Coronary artery (tissue), 2 donors: ENCODE measurements at regions not wholly inside any gene's neighbourhood (a gene's known extent, or its start where the extent isn't known, plus 50 kb on each side); places are given as distances from the start of the nearest gene placed in this dataset.

ENCODE experiments used
- DNase-seq: peaks from one replicate; pipeline ENCODE4 v3.0.0-alpha.2; 2017; ENCODE audit warnings: low spot score
- H3K27ac ChIP-seq, 2 donors: fragments of 200-600 bp; sonication (generic); one replicate each; pipeline ENCODE4 v1.5.1; 2016 to 2019
- H3K4me3 ChIP-seq: fragments of 200-600 bp; sonication (generic); 2 replicates; pipeline ENCODE4 v1.5.1; 2016; ENCODE audit warnings: mild to moderate bottlenecking, moderate library complexity
- CTCF ChIP-seq: fragments of 200-600 bp; sonication (generic); IDR thresholded peaks from one replicate; pipeline ENCODE4 v1.5.1; 2019; ENCODE audit warnings: antibody characterized with exemption

- H3K27ac ChIP-seq, result no peak overlapping the region
- TF ChIP-seq CTCF, result no peak
- DNase-seq, result no peak
- H3K4me3 ChIP-seq, result no peak overlapping the region
These were observed 166.1 kb upstream of the DPYD start for GRCh38 chr1:98086796-98087441.

GRCh38 chr1:98086156-98086555 is 165.3 kb upstream of the DPYD start:
- no peak for TF ChIP-seq CTCF
- Histone ChIP-seq H3K4me3 (no peak overlapping the region), H3K27ac (no peak overlapping the region)
- no peak for DNase-seq

GRCh38 chr1:98084188-98084587 is 163.4 kb upstream of the DPYD start:
- no peak for DNase-seq
- H3K4me3 ChIP-seq, result no peak overlapping the region
- no peak overlapping the region for H3K27ac ChIP-seq

GRCh38 chr1:98081944-98082343 is 161.1 kb upstream of the DPYD start:
- no peak overlapping the region for H3K4me3 ChIP-seq
- no peak overlapping the region for H3K27ac ChIP-seq
- no peak for DNase-seq
- no peak for TF ChIP-seq CTCF

More at GRCh38 chr1:98084188-98084587, 163.4 kb upstream of the DPYD start:
- no peak for TF ChIP-seq CTCF

- H3K4me3 ChIP-seq, result no peak overlapping the region
- no peak for DNase-seq
- TF ChIP-seq CTCF, result no peak
- no peak overlapping the region for H3K27ac ChIP-seq
These were observed 157.8 kb upstream of the DPYD start for GRCh38 chr1:98078596-98078995.

- Histone ChIP-seq H3K27ac (no peak overlapping the region), H3K4me3 (no peak overlapping the region)
- no peak for TF ChIP-seq CTCF
- DNase-seq, result no peak
These were observed 156.9 kb upstream of the DPYD start for GRCh38 chr1:98077691-98078090.

GRCh38 chr1:98075626-98076025 is 154.8 kb upstream of the DPYD start:
- H3K27ac ChIP-seq, result no peak overlapping the region
- no peak for DNase-seq
- no peak overlapping the region for H3K4me3 ChIP-seq
- no peak for TF ChIP-seq CTCF
